ENCODE measurements at regions not wholly inside any gene's neighbourhood (a gene's known extent, or its start where the extent isn't known, plus 50 kb on each side); places are given as distances from the start of the nearest gene placed in this dataset.
"Not testable (repeated sequence)": the region's sequence is repeated elsewhere in the genome, so short reads cannot be mapped to it uniquely, and the experiment has no call there.

- Histone ChIP-seq H3K4me3 (ENCODE audit: low read depth in 1 of 2, low read length in 2 of 2) (no peak overlapping the region), H3K36me3 (ENCODE audit: control insufficient read depth in 1 of 2, insufficient read depth in 2 of 2, low read length in 2 of 2) (no peaks in the 10 kb centered on the region), H3K9ac (ENCODE audit: low read depth in 1 of 2, low read length in 2 of 2) (no peak overlapping the region), H3K9me3 (ENCODE audit: control insufficient read depth in 1 of 2, low read length in 2 of 2) (no peaks in the 10 kb centered on the region), H3K27me3 (ENCODE audit: control insufficient read depth in 1 of 2, insufficient read depth in 2 of 2, low read length in 2 of 2) (no peaks in the 10 kb centered on the region), H3K4me1 (ENCODE audit: control insufficient read depth in 1 of 2, insufficient read depth in 2 of 2, low read length in 2 of 2) (no peaks in the 10 kb centered on the region), H3K27ac (ENCODE audit: low read depth, low read length) (no peak overlapping the region)
These were observed 68.2 kb upstream of the FAM241A start for GRCh38 chr4:112076919-112077608.

DNA sequence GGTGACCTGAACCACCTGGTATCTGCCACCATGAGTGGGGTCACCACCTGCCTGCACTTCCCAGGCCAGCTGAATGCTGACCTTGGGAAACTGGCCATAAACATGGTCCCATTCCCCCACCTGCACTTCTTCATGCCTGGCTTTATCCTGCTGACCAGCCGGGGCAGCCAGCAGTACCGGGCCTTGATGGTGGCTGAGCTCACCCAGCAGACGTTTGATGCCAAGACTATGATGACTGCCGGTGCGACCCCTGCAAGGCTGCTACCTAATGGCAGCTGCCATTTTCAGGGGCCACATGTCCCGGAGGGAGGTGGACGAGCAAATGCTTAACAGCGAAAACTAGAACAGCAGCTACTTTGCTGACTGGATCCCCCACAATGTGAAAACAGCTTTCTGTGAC lies 67.5 kb upstream of the FAM241A start:
- Histone ChIP-seq H3K4me1 (ENCODE audit: control insufficient read depth in 1 of 2, insufficient read depth in 2 of 2, low read length in 2 of 2) (peaks cover 0 to 2% of the 10 kb centered on the region in 2 donors), H3K36me3 (ENCODE audit: control insufficient read depth in 1 of 2, insufficient read depth in 2 of 2, low read length in 2 of 2) (no peaks in the 10 kb centered on the region), H3K4me3 (ENCODE audit: low read depth in 1 of 2, low read length in 2 of 2) (no peak overlapping the region), H3K27ac (ENCODE audit: low read depth, low read length) (no peak overlapping the region), H3K27me3 (ENCODE audit: control insufficient read depth in 1 of 2, insufficient read depth in 2 of 2, low read length in 2 of 2) (no peaks in the 10 kb centered on the region), H3K9ac (ENCODE audit: low read depth in 1 of 2, low read length in 2 of 2) (no peak overlapping the region), H3K9me3 (ENCODE audit: control insufficient read depth in 1 of 2, low read length in 2 of 2) (no peaks in the 10 kb centered on the region)

GRCh38 chr4:112082954-112083586 lies 62.2 kb upstream of the FAM241A start:
- H3K27me3 ChIP-seq (ENCODE audit: control insufficient read depth in 1 of 2, insufficient read depth in 2 of 2, low read length in 2 of 2) = no peaks in the 10 kb centered on the region
- H3K9ac ChIP-seq (ENCODE audit: low read depth in 1 of 2, low read length in 2 of 2) = no peak overlapping the region
- H3K9me3 ChIP-seq (ENCODE audit: control insufficient read depth in 1 of 2, low read length in 2 of 2) = no peaks in the 10 kb centered on the region
- H3K36me3 ChIP-seq (ENCODE audit: control insufficient read depth in 1 of 2, insufficient read depth in 2 of 2, low read length in 2 of 2) = no peaks in the 10 kb centered on the region
- H3K4me3 ChIP-seq (ENCODE audit: low read depth in 1 of 2, low read length in 2 of 2) = peak overlapping the region in 1 of 2 donors; percentile 21
- H3K4me1 ChIP-seq (ENCODE audit: control insufficient read depth in 1 of 2, insufficient read depth in 2 of 2, low read length in 2 of 2) = peaks cover 6 to 9% of the 10 kb centered on the region in 2 donors
- no peak overlapping the region for H3K27ac ChIP-seq (ENCODE audit: low read depth, low read length)

GRCh38 chr4:112083587-112084347 lies 61.5 kb upstream of the FAM241A start:
- no peak overlapping the region for H3K9ac ChIP-seq (ENCODE audit: low read depth in 1 of 2, low read length in 2 of 2)
- H3K27ac ChIP-seq (ENCODE audit: low read depth, low read length) = no peak overlapping the region
- no peaks in the 10 kb centered on the region for H3K9me3 ChIP-seq (ENCODE audit: control insufficient read depth in 1 of 2, low read length in 2 of 2)
- peaks cover 6 to 9% of the 10 kb centered on the region in 2 donors for H3K4me1 ChIP-seq (ENCODE audit: control insufficient read depth in 1 of 2, insufficient read depth in 2 of 2, low read length in 2 of 2)
- H3K36me3 ChIP-seq (ENCODE audit: control insufficient read depth in 1 of 2, insufficient read depth in 2 of 2, low read length in 2 of 2) = no peaks in the 10 kb centered on the region
- H3K4me3 ChIP-seq (ENCODE audit: low read depth in 1 of 2, low read length in 2 of 2) = peak overlapping the region in 1 of 2 donors; percentile 21
- H3K27me3 ChIP-seq (ENCODE audit: control insufficient read depth in 1 of 2, insufficient read depth in 2 of 2, low read length in 2 of 2) = no peaks in the 10 kb centered on the region

DNA sequence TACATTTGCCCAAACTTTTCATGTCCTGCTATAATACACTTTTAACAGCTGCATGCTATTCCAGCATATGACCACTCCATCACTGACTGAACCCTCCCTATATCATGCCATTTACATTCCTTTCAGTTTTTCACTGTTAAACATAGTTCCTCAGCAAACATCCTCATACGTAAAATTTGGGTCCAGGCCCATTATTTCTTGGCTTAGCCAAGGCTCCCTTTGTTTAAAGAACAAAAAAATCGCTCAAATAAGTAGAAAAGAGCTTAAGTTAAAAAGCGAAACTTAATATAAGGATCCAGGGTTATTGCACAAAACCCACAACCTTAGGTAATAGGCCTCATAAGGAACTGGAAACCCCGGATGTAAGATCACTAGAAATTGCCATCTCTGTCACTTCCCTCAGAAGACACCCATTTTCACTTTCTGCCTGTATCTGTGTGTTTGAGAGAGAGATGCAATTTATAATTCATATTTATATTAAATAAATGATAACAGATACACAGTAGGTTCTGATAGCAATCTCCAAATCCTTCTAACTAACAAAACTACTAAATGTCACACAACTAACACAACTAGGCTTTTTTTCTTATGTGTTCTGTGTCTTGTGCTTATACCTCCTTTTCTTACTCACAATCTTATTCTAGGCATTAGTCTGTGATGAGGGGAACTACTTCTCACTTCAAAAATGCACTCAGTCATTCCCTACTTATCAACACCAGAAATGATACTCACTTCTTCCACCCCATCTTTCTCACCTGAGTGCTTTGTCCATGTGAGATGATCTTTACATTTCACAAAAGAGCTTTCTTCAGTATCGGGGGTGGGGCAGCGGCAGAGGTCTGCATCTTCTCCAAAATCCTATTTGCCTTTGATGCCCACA lies 59.9 kb upstream of the FAM241A start:
- Histone ChIP-seq H3K4me1 (ENCODE audit: control insufficient read depth in 1 of 2, insufficient read depth in 2 of 2, low read length in 2 of 2) (peaks cover 6 to 9% of the 10 kb centered on the region in 2 donors), H3K27ac (ENCODE audit: low read depth, low read length) (no peak overlapping the region), H3K36me3 (ENCODE audit: control insufficient read depth in 1 of 2, insufficient read depth in 2 of 2, low read length in 2 of 2) (no peaks in the 10 kb centered on the region), H3K4me3 (ENCODE audit: low read depth in 1 of 2, low read length in 2 of 2) (no peak overlapping the region), H3K9me3 (ENCODE audit: control insufficient read depth in 1 of 2, low read length in 2 of 2) (no peaks in the 10 kb centered on the region), H3K27me3 (ENCODE audit: control insufficient read depth in 1 of 2, insufficient read depth in 2 of 2, low read length in 2 of 2) (no peaks in the 10 kb centered on the region), H3K9ac (ENCODE audit: low read depth in 1 of 2, low read length in 2 of 2) (no peak overlapping the region)

- Histone ChIP-seq H3K27ac (ENCODE audit: low read depth, low read length) (no peak overlapping the region), H3K9me3 (ENCODE audit: control insufficient read depth in 1 of 2, low read length in 2 of 2) (no peaks in the 10 kb centered on the region), H3K9ac (ENCODE audit: low read depth in 1 of 2, low read length in 2 of 2) (no peak overlapping the region), H3K4me3 (ENCODE audit: low read depth in 1 of 2, low read length in 2 of 2) (no peak overlapping the region), H3K27me3 (ENCODE audit: control insufficient read depth in 1 of 2, insufficient read depth in 2 of 2, low read length in 2 of 2) (no peaks in the 10 kb centered on the region), H3K4me1 (ENCODE audit: control insufficient read depth in 1 of 2, insufficient read depth in 2 of 2, low read length in 2 of 2) (peaks cover 6 to 9% of the 10 kb centered on the region in 2 donors), H3K36me3 (ENCODE audit: control insufficient read depth in 1 of 2, insufficient read depth in 2 of 2, low read length in 2 of 2) (no peaks in the 10 kb centered on the region)
These were observed 59.2 kb upstream of the FAM241A start for GRCh38 chr4:112086036-112086434.

GRCh38 chr4:112086661-112087060 lies 58.6 kb upstream of the FAM241A start:
- not testable (repeated sequence) for H3K4me1 ChIP-seq (ENCODE audit: control insufficient read depth in 1 of 2, insufficient read depth in 2 of 2, low read length in 2 of 2); H3K9me3 ChIP-seq (ENCODE audit: control insufficient read depth in 1 of 2, low read length in 2 of 2); H3K4me3 ChIP-seq (ENCODE audit: low read depth in 1 of 2, low read length in 2 of 2); H3K36me3 ChIP-seq (ENCODE audit: control insufficient read depth in 1 of 2, insufficient read depth in 2 of 2, low read length in 2 of 2); H3K27ac ChIP-seq (ENCODE audit: low read depth, low read length); H3K9ac ChIP-seq (ENCODE audit: low read depth in 1 of 2, low read length in 2 of 2); H3K27me3 ChIP-seq (ENCODE audit: control insufficient read depth in 1 of 2, insufficient read depth in 2 of 2, low read length in 2 of 2)

DNA sequence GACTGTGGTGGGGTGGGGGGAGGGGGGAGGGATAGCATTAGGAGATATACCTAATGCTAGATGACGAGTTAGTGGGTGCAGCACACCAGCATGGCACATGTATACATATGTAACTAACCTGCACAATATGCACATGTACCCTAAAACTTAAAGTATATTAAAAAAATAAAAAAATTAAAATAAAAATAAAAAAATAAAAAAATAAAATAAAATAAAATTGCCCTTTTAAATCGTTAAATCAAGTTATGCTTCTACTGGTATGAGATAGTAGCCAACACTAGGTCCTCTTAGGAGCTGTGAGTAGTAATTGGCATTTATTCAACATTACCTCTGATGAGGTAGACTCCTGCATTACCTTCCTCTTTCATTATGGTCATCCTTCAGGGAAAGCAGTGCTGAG lies 52.9 kb upstream of the FAM241A start:
- H3K9ac ChIP-seq (ENCODE audit: low read depth in 1 of 2, low read length in 2 of 2); H3K36me3 ChIP-seq (ENCODE audit: control insufficient read depth in 1 of 2, insufficient read depth in 2 of 2, low read length in 2 of 2); H3K4me1 ChIP-seq (ENCODE audit: control insufficient read depth in 1 of 2, insufficient read depth in 2 of 2, low read length in 2 of 2); H3K27me3 ChIP-seq (ENCODE audit: control insufficient read depth in 1 of 2, insufficient read depth in 2 of 2, low read length in 2 of 2); H3K27ac ChIP-seq (ENCODE audit: low read depth, low read length); H3K4me3 ChIP-seq (ENCODE audit: low read depth in 1 of 2, low read length in 2 of 2); H3K9me3 ChIP-seq (ENCODE audit: control insufficient read depth in 1 of 2, low read length in 2 of 2): not testable (repeated sequence)

GRCh38 chr4:112093636-112094202 lies 51.5 kb upstream of the FAM241A start:
- no peaks in the 10 kb centered on the region for H3K36me3 ChIP-seq (ENCODE audit: control insufficient read depth in 1 of 2, insufficient read depth in 2 of 2, low read length in 2 of 2)
- no peak overlapping the region for H3K4me3 ChIP-seq (ENCODE audit: low read depth in 1 of 2, low read length in 2 of 2)
- no peaks in the 10 kb centered on the region for H3K9me3 ChIP-seq (ENCODE audit: control insufficient read depth in 1 of 2, low read length in 2 of 2)
- no peaks in the 10 kb centered on the region for H3K27me3 ChIP-seq (ENCODE audit: control insufficient read depth in 1 of 2, insufficient read depth in 2 of 2, low read length in 2 of 2)
- no peaks in the 10 kb centered on the region for H3K4me1 ChIP-seq (ENCODE audit: control insufficient read depth in 1 of 2, insufficient read depth in 2 of 2, low read length in 2 of 2)
- no peak overlapping the region for H3K9ac ChIP-seq (ENCODE audit: low read depth in 1 of 2, low read length in 2 of 2)
- no peak overlapping the region for H3K27ac ChIP-seq (ENCODE audit: low read depth, low read length)

All from duodenal mucosa (tissue), 2 donors.